ENCODE measurements at regions not wholly inside any gene's neighbourhood (a gene's known extent, or its start where the extent isn't known, plus 50 kb on each side); places are given as distances from the start of the nearest gene placed in this dataset.

- H3K9me3 ChIP-seq, result no peaks in the 10 kb centered on the region
- no peak overlapping the region for H3K27ac ChIP-seq
- TF ChIP-seq, protein P1, sequence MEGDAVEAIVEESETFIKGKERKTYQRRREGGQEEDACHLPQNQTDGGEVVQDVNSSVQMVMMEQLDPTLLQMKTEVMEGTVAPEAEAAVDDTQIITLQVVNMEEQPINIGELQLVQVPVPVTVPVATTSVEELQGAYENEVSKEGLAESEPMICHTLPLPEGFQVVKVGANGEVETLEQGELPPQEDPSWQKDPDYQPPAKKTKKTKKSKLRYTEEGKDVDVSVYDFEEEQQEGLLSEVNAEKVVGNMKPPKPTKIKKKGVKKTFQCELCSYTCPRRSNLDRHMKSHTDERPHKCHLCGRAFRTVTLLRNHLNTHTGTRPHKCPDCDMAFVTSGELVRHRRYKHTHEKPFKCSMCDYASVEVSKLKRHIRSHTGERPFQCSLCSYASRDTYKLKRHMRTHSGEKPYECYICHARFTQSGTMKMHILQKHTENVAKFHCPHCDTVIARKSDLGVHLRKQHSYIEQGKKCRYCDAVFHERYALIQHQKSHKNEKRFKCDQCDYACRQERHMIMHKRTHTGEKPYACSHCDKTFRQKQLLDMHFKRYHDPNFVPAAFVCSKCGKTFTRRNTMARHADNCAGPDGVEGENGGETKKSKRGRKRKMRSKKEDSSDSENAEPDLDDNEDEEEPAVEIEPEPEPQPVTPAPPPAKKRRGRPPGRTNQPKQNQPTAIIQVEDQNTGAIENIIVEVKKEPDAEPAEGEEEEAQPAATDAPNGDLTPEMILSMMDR (IDR thresholded peaks at IDR 0.05), result no peak
- TF ChIP-seq POLR2A (IDR thresholded peaks at IDR 0.05), result no peak
- WGBS, 4 donors, result 82 to 92% (median 85%) methylated on average over 15 to 18 of the region's 18 CpGs
- peaks cover 0 to 61% (median 8%) of the 10 kb centered on the region in 9 donors for H3K27me3 ChIP-seq
- intact Hi-C loops (cut with DNase I), result no loop called here
- ATAC-seq (no peak), DNase-seq (peak in 1 of 5 donors; percentile 33)
- no peaks in the 10 kb centered on the region for H3K36me3 ChIP-seq
- H3K4me3 ChIP-seq, result no peak overlapping the region
- H3K4me1 ChIP-seq, result no peaks in the 10 kb centered on the region
Observed at GRCh38 chr22:48587236-48587865, 1240.3 kb downstream of the BRD1 start.

- intact Hi-C loops (cut with DNase I), result no loop called here
- Histone ChIP-seq H3K9me3 (no peaks in the 10 kb centered on the region), H3K27me3 (peaks cover 0 to 61% (median 6%) of the 10 kb centered on the region in 9 donors), H3K4me3 (no peak overlapping the region), H3K36me3 (no peaks in the 10 kb centered on the region), H3K4me1 (no peaks in the 10 kb centered on the region), H3K27ac (no peak overlapping the region)
- WGBS, 4 donors, result 85 to 91% (median 87%) methylated on average over 5 to 7 of the region's 7 CpGs
- TF ChIP-seq POLR2A (IDR thresholded peaks at IDR 0.05), result no peak
- TF ChIP-seq, protein P1 (IDR thresholded peaks at IDR 0.05), result no peak
- DNase-seq (peak in 1 of 5 donors; percentile 54), ATAC-seq (peak in 1 of 4 donors; percentile 14)
Observed at GRCh38 chr22:48586799-48587185, 1240.9 kb downstream of the BRD1 start.

- no peak for ATAC-seq
Observed at GRCh38 chr22:48585916-48586798, 1241.5 kb downstream of the BRD1 start.

DNA sequence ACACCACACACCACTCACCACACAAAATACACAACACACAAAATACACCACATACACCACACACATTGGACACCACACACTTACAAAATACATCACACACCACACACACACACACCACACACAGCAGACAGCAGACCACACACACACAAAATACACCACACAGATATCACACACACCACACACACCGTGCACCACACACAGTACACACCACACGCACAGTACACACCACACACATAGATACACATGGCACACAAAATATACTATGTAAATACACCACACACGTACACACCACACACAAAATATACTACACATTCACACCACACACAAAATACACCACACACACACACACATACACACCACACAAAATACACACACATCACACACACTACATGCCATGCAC, 1243.5 kb downstream of the BRD1 start:
- Histone ChIP-seq H3K4me3 (no peak overlapping the region), H3K9me3 (no peaks in the 10 kb centered on the region), H3K4me1 (no peaks in the 10 kb centered on the region), H3K27me3 (peaks cover 0 to 40% (median 5%) of the 10 kb centered on the region in 9 donors), H3K27ac (no peak overlapping the region), H3K36me3 (no peaks in the 10 kb centered on the region)
- intact Hi-C loops (cut with DNase I), result no loop called here
- ATAC-seq, result no peak
- DNase-seq, result no peak
- WGBS, 4 donors, result 93 to 96% (median 94%) methylated on average over 3 of the region's 3 CpGs
- TF ChIP-seq, protein P1 (IDR thresholded peaks at IDR 0.05), result no peak
- no peak for TF ChIP-seq POLR2A (IDR thresholded peaks at IDR 0.05)

More at GRCh38 chr22:48585916-48586798, 1241.5 kb downstream of the BRD1 start:
- DNase-seq, result peak in 1 of 5 donors; percentile 17
- Histone ChIP-seq H3K36me3 (no peaks in the 10 kb centered on the region), H3K27me3 (peaks cover 0 to 55% (median 6%) of the 10 kb centered on the region in 9 donors), H3K4me1 (no peaks in the 10 kb centered on the region), H3K27ac (no peak overlapping the region), H3K4me3 (no peak overlapping the region), H3K9me3 (no peaks in the 10 kb centered on the region)
- no peak for TF ChIP-seq POLR2A (IDR thresholded peaks at IDR 0.05)
- TF ChIP-seq, protein P1 (IDR thresholded peaks at IDR 0.05), result no peak
- WGBS, 4 donors, result 57 to 71% (median 63%) methylated on average over 15 to 21 of the region's 21 CpGs
- intact Hi-C loops (cut with DNase I), result no loop called here

All from heart left ventricle (tissue), 16 donors.